ENCODE measurements at regions not wholly inside any gene's neighbourhood (a gene's known extent, or its start where the extent isn't known, plus 50 kb on each side); places are given as distances from the start of the nearest gene placed in this dataset.

GRCh38 chr1:173333581-173333980, 126.5 kb upstream of the TNFSF4 start:
- TF ChIP-seq CTCF (IDR thresholded peaks at IDR 0.05; ENCODE audit: insufficient read depth, low read length), result no peak
- TF ChIP-seq POLR2AphosphoS5 (IDR thresholded peaks at IDR 0.05; ENCODE audit: low read depth), result no peak
- TF ChIP-seq REST (IDR thresholded peaks at IDR 0.05; ENCODE audit: insufficient replicate concordance, low read depth), result no peak
- TF ChIP-seq SPI1 (IDR thresholded peaks at IDR 0.05; ENCODE audit: borderline replicate concordance, low read depth), result no peak
- TF ChIP-seq GABPA (IDR thresholded peaks at IDR 0.05; ENCODE audit: low read depth), result no peak
